Mucosa of descending colon (tissue), 3 donors: ENCODE measurements at regions not wholly inside any gene's neighbourhood (a gene's known extent, or its start where the extent isn't known, plus 50 kb on each side); places are given as distances from the start of the nearest gene placed in this dataset.

ENCODE experiments used
- ATAC-seq: fragments of 200-7000 bp; cut with Tn5 transposase; one replicate; pipeline ENCODE4 v1.9.1; 2020; ENCODE audit warnings: mild to moderate bottlenecking, moderate library complexity
- DNase-seq, 3 donors: peaks; one replicate each; pipeline ENCODE4 v3.0.0-alpha.2; 2020
- H3K36me3 ChIP-seq: fragments of 200-600 bp; one replicate; pipeline ENCODE4 v1.8.0; 2021; ENCODE audit warnings: low read depth, mild to moderate bottlenecking
- H3K4me1 ChIP-seq: fragments of 200-600 bp; one replicate; pipeline ENCODE4 v1.8.0; 2021; ENCODE audit warnings: low read depth, mild to moderate bottlenecking
- H3K4me3 ChIP-seq: fragments of 200-600 bp; one replicate; pipeline ENCODE4 v1.8.0; 2021; ENCODE audit warnings: mild to moderate bottlenecking
- H3K9me3 ChIP-seq: fragments of 200-600 bp; one replicate; pipeline ENCODE4 v1.8.0; 2021; ENCODE audit warnings: mild to moderate bottlenecking
- CTCF ChIP-seq: fragments of 200-600 bp; IDR thresholded peaks from one replicate; pipeline ENCODE4 v1.8.0; 2022; ENCODE audit warnings: antibody characterized with exemption, mild to moderate bottlenecking
- intact Hi-C, 2 donors: fragments of 100-400 bp; cut with DNase I in 1 of 2; cut with micrococcal nuclease in 1 of 2; formaldehyde crosslinking; loops; one replicate each; pipeline versions ENCODE4 v1.11.0 to v1.11.1; 2022; cut with DNase I, micrococcal nuclease
- donor health status: DM: no; HTN: no; CAD: no; lungs with moderate emphysema.
- donor health status: DM: no; HTN: no; CAD: no.
- donor health status: DM: no; HTN: yes; CAD: no.

GRCh38 chr9:79155308-79155707, 416.5 kb upstream of the TLE4 start:
- ATAC-seq = no peak
- no peak for TF ChIP-seq CTCF
- Histone ChIP-seq H3K36me3 (no peaks in the 10 kb centered on the region), H3K4me1 (no peaks in the 10 kb centered on the region), H3K4me3 (no peak overlapping the region), H3K9me3 (no peaks in the 10 kb centered on the region)
- no peak for DNase-seq
- intact Hi-C loops = no loop called here

- H3K4me3 ChIP-seq = no peak overlapping the region
- no peak for DNase-seq
- intact Hi-C loops = no loop called here
- no peak for ATAC-seq
- H3K36me3 ChIP-seq = no peaks in the 10 kb centered on the region
- no peak for TF ChIP-seq CTCF
- no peaks in the 10 kb centered on the region for H3K4me1 ChIP-seq
- no peaks in the 10 kb centered on the region for H3K9me3 ChIP-seq
Measured at GRCh38 chr9:79163544-79163943, 408.2 kb upstream of the TLE4 start.

- no peaks in the 10 kb centered on the region for H3K4me1 ChIP-seq
- DNase-seq = no peak
- no peak overlapping the region for H3K4me3 ChIP-seq
- H3K36me3 ChIP-seq = no peaks in the 10 kb centered on the region
- no peak for ATAC-seq
- TF ChIP-seq CTCF = no peak
- H3K9me3 ChIP-seq = no peaks in the 10 kb centered on the region
- intact Hi-C loops = no loop called here
Measured at GRCh38 chr9:79164406-79164805, 407.4 kb upstream of the TLE4 start.

GRCh38 chr9:79165020-79165780, 406.6 kb upstream of the TLE4 start:
- H3K36me3 ChIP-seq = no peaks in the 10 kb centered on the region
- no peak overlapping the region for H3K4me3 ChIP-seq
- intact Hi-C loops = no loop called here
- DNase-seq = no peak
- TF ChIP-seq CTCF = no peak
- H3K4me1 ChIP-seq = no peaks in the 10 kb centered on the region
- H3K9me3 ChIP-seq = no peaks in the 10 kb centered on the region
- ATAC-seq = no peak

- Histone ChIP-seq H3K4me1 (no peaks in the 10 kb centered on the region), H3K4me3 (no peak overlapping the region), H3K9me3 (no peaks in the 10 kb centered on the region), H3K36me3 (no peaks in the 10 kb centered on the region)
- DNase-seq = no peak
- no peak for TF ChIP-seq CTCF
- intact Hi-C loops = no loop called here
- ATAC-seq = no peak
Measured at GRCh38 chr9:79166005-79166404, 405.8 kb upstream of the TLE4 start.

GRCh38 chr9:79170643-79171042, 401.1 kb upstream of the TLE4 start:
- Histone ChIP-seq H3K4me1 (no peaks in the 10 kb centered on the region), H3K4me3 (no peak overlapping the region), H3K9me3 (no peaks in the 10 kb centered on the region), H3K36me3 (no peaks in the 10 kb centered on the region)
- intact Hi-C loops = no loop called here
- DNase-seq (no peak), ATAC-seq (no peak)
- no peak for TF ChIP-seq CTCF
